Mesothelial cell of epicardium (in vitro differentiated cells): ENCODE measurements at regions not wholly inside any gene's neighbourhood (a gene's known extent, or its start where the extent isn't known, plus 50 kb on each side); places are given as distances from the start of the nearest gene placed in this dataset.

Experiments used
- DNase-seq, 2 experiments: peaks; one replicate each; pipeline ENCODE4 v3.0.0; 2021; ENCODE audit warnings: low spot score in 2 of 2; ENCODE audit not compliant: unreplicated experiment in 2 of 2
- H3K27ac Mint-ChIP-seq: 2 replicates; pipeline ENCODE4 v1.8.0; 2021; ENCODE audit warnings: mixed read lengths
- H3K27me3 Mint-ChIP-seq: 2 replicates; pipeline ENCODE4 v1.8.0; 2021; ENCODE audit warnings: low read depth, mixed read lengths
- H3K36me3 Mint-ChIP-seq: 2 replicates; pipeline ENCODE4 v1.8.0; 2021; ENCODE audit warnings: mixed read lengths
- H3K4me1 Mint-ChIP-seq: 2 replicates; pipeline ENCODE4 v1.8.0; 2021; ENCODE audit warnings: mixed read lengths
- H3K4me3 Mint-ChIP-seq: 2 replicates; pipeline ENCODE4 v1.8.0; 2021; ENCODE audit warnings: mild to moderate bottlenecking, moderate library complexity, mixed read lengths
- H3K9me3 Mint-ChIP-seq: 2 replicates; pipeline ENCODE4 v1.8.0; 2021; ENCODE audit warnings: mixed read lengths
- TF ChIP-seq, protein P1 (sequence below): fragments of 200-600 bp; sonication (generic); IDR thresholded peaks from one replicate; pipeline ENCODE4 v1.5.0; 2021; ENCODE audit warnings: antibody characterized with exemption; ENCODE audit not compliant: unreplicated experiment

GRCh38 chr20:57902473-57902872, 192.7 kb upstream of the PMEPA1 start:
- Mint-ChIP-seq H3K36me3 (no peaks in the 10 kb centered on the region), H3K27ac (no peak overlapping the region), H3K4me1 (peaks cover 25% of the 10 kb centered on the region), H3K9me3 (no peaks in the 10 kb centered on the region), H3K27me3 (no peaks in the 10 kb centered on the region), H3K4me3 (no peak overlapping the region)
- TF ChIP-seq, protein P1, sequence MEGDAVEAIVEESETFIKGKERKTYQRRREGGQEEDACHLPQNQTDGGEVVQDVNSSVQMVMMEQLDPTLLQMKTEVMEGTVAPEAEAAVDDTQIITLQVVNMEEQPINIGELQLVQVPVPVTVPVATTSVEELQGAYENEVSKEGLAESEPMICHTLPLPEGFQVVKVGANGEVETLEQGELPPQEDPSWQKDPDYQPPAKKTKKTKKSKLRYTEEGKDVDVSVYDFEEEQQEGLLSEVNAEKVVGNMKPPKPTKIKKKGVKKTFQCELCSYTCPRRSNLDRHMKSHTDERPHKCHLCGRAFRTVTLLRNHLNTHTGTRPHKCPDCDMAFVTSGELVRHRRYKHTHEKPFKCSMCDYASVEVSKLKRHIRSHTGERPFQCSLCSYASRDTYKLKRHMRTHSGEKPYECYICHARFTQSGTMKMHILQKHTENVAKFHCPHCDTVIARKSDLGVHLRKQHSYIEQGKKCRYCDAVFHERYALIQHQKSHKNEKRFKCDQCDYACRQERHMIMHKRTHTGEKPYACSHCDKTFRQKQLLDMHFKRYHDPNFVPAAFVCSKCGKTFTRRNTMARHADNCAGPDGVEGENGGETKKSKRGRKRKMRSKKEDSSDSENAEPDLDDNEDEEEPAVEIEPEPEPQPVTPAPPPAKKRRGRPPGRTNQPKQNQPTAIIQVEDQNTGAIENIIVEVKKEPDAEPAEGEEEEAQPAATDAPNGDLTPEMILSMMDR = no peak
- DNase-seq = no peak

GRCh38 chr20:57901526-57901925, 191.7 kb upstream of the PMEPA1 start:
- H3K36me3 Mint-ChIP-seq = no peaks in the 10 kb centered on the region
- DNase-seq = no peak
- no peaks in the 10 kb centered on the region for H3K27me3 Mint-ChIP-seq
- no peak overlapping the region for H3K27ac Mint-ChIP-seq
- H3K4me3 Mint-ChIP-seq = no peak overlapping the region
- H3K4me1 Mint-ChIP-seq = peaks cover 23% of the 10 kb centered on the region
- no peaks in the 10 kb centered on the region for H3K9me3 Mint-ChIP-seq
- TF ChIP-seq, protein P1 = no peak

DNA sequence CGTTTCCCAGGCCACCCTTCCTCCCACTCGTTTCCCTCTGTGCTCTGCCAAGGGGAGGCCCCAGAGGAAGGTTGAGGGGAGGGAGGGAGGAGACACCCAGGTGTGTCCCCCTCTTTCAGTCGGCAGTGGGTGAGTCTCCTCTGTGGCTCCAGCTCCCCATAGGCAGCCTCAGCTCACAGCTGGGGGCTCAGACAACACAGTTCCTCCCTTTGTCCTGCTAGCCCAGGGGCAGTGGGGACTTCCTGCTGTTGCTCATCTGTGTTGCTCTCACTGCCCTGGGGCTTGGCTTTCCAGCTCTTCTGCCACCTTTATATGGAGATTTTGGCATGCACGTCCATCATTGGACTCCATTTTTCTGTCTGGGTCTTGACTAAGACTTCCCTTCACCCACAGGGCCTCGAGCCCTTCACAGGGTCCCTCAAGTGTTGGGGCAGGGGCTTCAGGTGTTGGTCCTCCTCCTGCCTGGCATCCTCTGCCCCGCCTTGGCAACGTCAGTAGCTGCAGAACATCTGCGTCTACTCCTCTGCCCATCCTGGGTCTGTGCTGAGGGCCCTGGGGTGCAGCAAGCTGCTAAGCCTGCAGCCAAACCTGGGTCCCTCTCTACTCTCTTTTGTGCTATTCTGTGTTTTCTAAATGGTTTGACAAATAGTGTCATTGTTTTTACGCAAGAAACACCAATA, 190.6 kb upstream of the PMEPA1 start:
- Mint-ChIP-seq H3K27me3 (no peaks in the 10 kb centered on the region), H3K4me3 (no peak overlapping the region), H3K4me1 (peaks cover 18% of the 10 kb centered on the region)

DNA sequence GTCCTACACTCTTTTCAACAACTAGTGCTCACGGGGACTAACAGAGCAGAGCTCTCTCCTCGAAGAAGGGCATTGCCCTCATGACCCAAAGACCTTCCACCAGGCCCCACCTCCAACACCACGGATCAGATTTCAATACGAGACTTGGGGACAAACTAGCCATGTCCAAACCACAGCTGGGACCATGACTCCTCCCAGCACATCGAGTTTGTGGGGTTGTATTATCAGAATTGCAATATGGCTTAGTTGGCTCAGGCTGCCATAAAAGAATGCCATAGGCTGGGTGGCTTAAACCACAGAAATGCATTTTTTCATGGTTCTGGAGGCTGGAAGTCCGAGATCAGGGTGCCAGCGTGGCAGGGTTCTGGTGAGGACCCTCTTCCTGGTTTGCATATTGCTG, 189.7 kb upstream of the PMEPA1 start:
- Mint-ChIP-seq H3K9me3 (no peaks in the 10 kb centered on the region), H3K4me1 (peaks cover 10% of the 10 kb centered on the region), H3K27me3 (no peaks in the 10 kb centered on the region), H3K4me3 (no peak overlapping the region), H3K27ac (no peak overlapping the region), H3K36me3 (no peaks in the 10 kb centered on the region)
- TF ChIP-seq, protein P1 = no peak
- no peak for DNase-seq

More for the DNA sequence above, 190.6 kb upstream of the PMEPA1 start:
- no peak for DNase-seq
- Mint-ChIP-seq H3K9me3 (no peaks in the 10 kb centered on the region), H3K36me3 (no peaks in the 10 kb centered on the region), H3K27ac (no peak overlapping the region)
- TF ChIP-seq, protein P1 = no peak

- Mint-ChIP-seq H3K27me3 (peaks cover 11% of the 10 kb centered on the region), H3K4me3 (no peak overlapping the region)
These were observed 188.5 kb upstream of the PMEPA1 start for GRCh38 chr20:57898332-57898731.

More at GRCh38 chr20:57898332-57898731, 188.5 kb upstream of the PMEPA1 start:
- no peaks in the 10 kb centered on the region for H3K36me3 Mint-ChIP-seq
- peaks cover 6% of the 10 kb centered on the region for H3K4me1 Mint-ChIP-seq
- TF ChIP-seq, protein P1 = no peak
- H3K9me3 Mint-ChIP-seq = no peaks in the 10 kb centered on the region
- H3K27ac Mint-ChIP-seq = no peak overlapping the region
- DNase-seq = no peak
